CD4-positive, alpha-beta T cell (primary cell): ENCODE measurements at regions not wholly inside any gene's neighbourhood (a gene's known extent, or its start where the extent isn't known, plus 50 kb on each side); places are given as distances from the start of the nearest gene placed in this dataset.

Experiments
- ATAC-seq: fragments of 200-7000 bp; cut with Tn5 transposase; one replicate; pipeline ENCODE4 v1.10.0; 2022; ENCODE audit warnings: mild to moderate bottlenecking; ENCODE audit not compliant: poor library complexity
- CTCF ChIA-PET: fragments of 350-600 bp; sonication (Branson Sonifier 250); formaldehyde crosslinking; loops from one replicate; lab custom pipeline; 2021; ENCODE audit warnings: antibody characterized with exemption, inconsistent platforms; lab: Charles Lee
- POLR2A ChIA-PET: fragments of 350-600 bp; sonication (Branson Sonifier 250); formaldehyde crosslinking; loops from one replicate; lab custom pipeline; 2021; ENCODE audit warnings: antibody characterized with exemption, inconsistent platforms; lab: Charles Lee
- DNase-seq, 14 experiments: peaks; one replicate each; pipeline ENCODE4 v3.0.0-alpha.2; 2013 to 2020; ENCODE audit warnings: mixed read lengths in 2 of 14
- H3K27ac ChIP-seq, 2 donors: one replicate each; pipeline versions ENCODE4 v1.5.1 to v1.7.0; 2013; ENCODE audit warnings: low read length in 2 of 2, low read depth in 1 of 2, mild to moderate bottlenecking in 1 of 2
- H3K27me3 ChIP-seq, 2 experiments: 1 replicate in 1 of 2; 2 replicates in 1 of 2; pipeline versions ENCODE4 v1.6.1 to v1.7.0; 2013; ENCODE audit warnings: low read length in 2 of 2, control low read depth in 1 of 2, mild to moderate bottlenecking in 1 of 2, moderate library complexity in 1 of 2; ENCODE audit not compliant: insufficient read depth in 2 of 2, control insufficient read depth in 1 of 2
- H3K36me3 ChIP-seq: one replicate; pipeline ENCODE4 v1.6.1; 2013; ENCODE audit warnings: low read length, control low read depth; ENCODE audit not compliant: insufficient read depth
- H3K4me1 ChIP-seq: one replicate; pipeline ENCODE4 v1.6.1; 2013; ENCODE audit warnings: low read length, control low read depth; ENCODE audit not compliant: insufficient read depth
- H3K4me3 ChIP-seq: one replicate; pipeline ENCODE4 v1.5.1; 2013; ENCODE audit warnings: mild to moderate bottlenecking, low read length, moderate library complexity
- H3K9me3 ChIP-seq, 2 experiments: 1 replicate in 1 of 2; 2 replicates in 1 of 2; pipeline versions ENCODE4 v1.6.1 to v1.7.0; 2013; ENCODE audit warnings: low read length in 2 of 2, mild to moderate bottlenecking in 2 of 2, control low read depth in 1 of 2, moderate library complexity in 1 of 2; ENCODE audit not compliant: control insufficient read depth in 1 of 2, insufficient read depth in 1 of 2
- H3K27ac Mint-ChIP-seq: one replicate; pipeline ENCODE4 v1.8.0; 2020; ENCODE audit warnings: mixed read lengths
- H3K27me3 Mint-ChIP-seq: one replicate; pipeline ENCODE4 v1.8.0; 2021; ENCODE audit warnings: mixed read lengths
- H3K36me3 Mint-ChIP-seq: one replicate; pipeline ENCODE4 v1.8.0; 2021; ENCODE audit warnings: low read depth, mixed read lengths
- H3K4me1 Mint-ChIP-seq: one replicate; pipeline ENCODE4 v1.8.0; 2021; ENCODE audit warnings: low read depth, mixed read lengths
- H3K4me3 Mint-ChIP-seq: one replicate; pipeline ENCODE4 v1.8.0; 2020; ENCODE audit warnings: mild to moderate bottlenecking, mixed read lengths
- H3K9me3 Mint-ChIP-seq: one replicate; pipeline ENCODE4 v1.8.0; 2020; ENCODE audit warnings: mixed read lengths
- CTCF ChIP-seq: fragments of 200-600 bp; IDR thresholded peaks from one replicate; pipeline ENCODE4 v1.8.0; 2022; ENCODE audit warnings: antibody characterized with exemption, mild to moderate bottlenecking
- intact Hi-C, 2 experiments: fragments of 100-400 bp; cut with DNase I in 1 of 2; cut with micrococcal nuclease in 1 of 2; formaldehyde crosslinking; loops; one replicate each; pipeline versions ENCODE4 v1.15.1 to v1.9.0; 2023 to 2025; cut with DNase I, micrococcal nuclease

GRCh38 chr4:125393825-125394224 lies 79.1 kb downstream of the FAT4 start:
- Mint-ChIP-seq H3K36me3 (no peaks in the 10 kb centered on the region), H3K9me3 (peaks cover 2% of the 10 kb centered on the region), H3K4me1 (no peaks in the 10 kb centered on the region), H3K27me3 (no peaks in the 10 kb centered on the region), H3K27ac (no peak overlapping the region), H3K4me3 (no peak overlapping the region)
- H3K36me3 ChIP-seq = no peaks in the 10 kb centered on the region
- H3K27me3 ChIP-seq = no peaks in the 10 kb centered on the region
- DNase-seq = no peak
- no peak for TF ChIP-seq CTCF
- no peaks in the 10 kb centered on the region for H3K4me1 ChIP-seq
- ATAC-seq = no peak
- intact Hi-C loops = no loop called here
- POLR2A ChIA-PET = no interaction called here
- H3K27ac ChIP-seq = no peak overlapping the region
- no peak overlapping the region for H3K4me3 ChIP-seq
- CTCF ChIA-PET = no interaction called here
- no peaks in the 10 kb centered on the region for H3K9me3 ChIP-seq

GRCh38 chr4:125397226-125397625 lies 82.5 kb downstream of the FAT4 start:
- H3K36me3 Mint-ChIP-seq = no peaks in the 10 kb centered on the region

GRCh38 chr4:125398263-125399002 lies 83.7 kb downstream of the FAT4 start:
- ChIA-PET CTCF (no interaction called here), POLR2A (no interaction called here)
- no peaks in the 10 kb centered on the region for H3K4me1 Mint-ChIP-seq
- H3K9me3 Mint-ChIP-seq = no peaks in the 10 kb centered on the region
- no peaks in the 10 kb centered on the region for H3K36me3 Mint-ChIP-seq
- Histone ChIP-seq H3K36me3 (no peaks in the 10 kb centered on the region), H3K27ac (no peak overlapping the region), H3K4me1 (no peaks in the 10 kb centered on the region), H3K27me3 (no peaks in the 10 kb centered on the region), H3K4me3 (no peak overlapping the region), H3K9me3 (no peaks in the 10 kb centered on the region)
- intact Hi-C loops = no loop called here
- H3K27ac Mint-ChIP-seq = no peak overlapping the region
- no peak overlapping the region for H3K4me3 Mint-ChIP-seq
- DNase-seq (no peak), ATAC-seq (no peak)
- no peak for TF ChIP-seq CTCF
- no peaks in the 10 kb centered on the region for H3K27me3 Mint-ChIP-seq

More at GRCh38 chr4:125397226-125397625, 82.5 kb downstream of the FAT4 start:
- ATAC-seq = no peak
- Mint-ChIP-seq H3K9me3 (no peaks in the 10 kb centered on the region), H3K4me1 (no peaks in the 10 kb centered on the region), H3K27me3 (no peaks in the 10 kb centered on the region), H3K4me3 (no peak overlapping the region), H3K27ac (no peak overlapping the region)
- H3K27ac ChIP-seq = no peak overlapping the region
- TF ChIP-seq CTCF = no peak
- ChIA-PET POLR2A (no interaction called here), CTCF (no interaction called here)
- no peaks in the 10 kb centered on the region for H3K36me3 ChIP-seq
- no peaks in the 10 kb centered on the region for H3K27me3 ChIP-seq
- no peak overlapping the region for H3K4me3 ChIP-seq
- no peaks in the 10 kb centered on the region for H3K9me3 ChIP-seq
- intact Hi-C loops = no loop called here
- H3K4me1 ChIP-seq = no peaks in the 10 kb centered on the region
- no peak for DNase-seq
